ENCODE measurements at regions not wholly inside any gene's neighbourhood (a gene's known extent, or its start where the extent isn't known, plus 50 kb on each side); places are given as distances from the start of the nearest gene placed in this dataset.

DNA sequence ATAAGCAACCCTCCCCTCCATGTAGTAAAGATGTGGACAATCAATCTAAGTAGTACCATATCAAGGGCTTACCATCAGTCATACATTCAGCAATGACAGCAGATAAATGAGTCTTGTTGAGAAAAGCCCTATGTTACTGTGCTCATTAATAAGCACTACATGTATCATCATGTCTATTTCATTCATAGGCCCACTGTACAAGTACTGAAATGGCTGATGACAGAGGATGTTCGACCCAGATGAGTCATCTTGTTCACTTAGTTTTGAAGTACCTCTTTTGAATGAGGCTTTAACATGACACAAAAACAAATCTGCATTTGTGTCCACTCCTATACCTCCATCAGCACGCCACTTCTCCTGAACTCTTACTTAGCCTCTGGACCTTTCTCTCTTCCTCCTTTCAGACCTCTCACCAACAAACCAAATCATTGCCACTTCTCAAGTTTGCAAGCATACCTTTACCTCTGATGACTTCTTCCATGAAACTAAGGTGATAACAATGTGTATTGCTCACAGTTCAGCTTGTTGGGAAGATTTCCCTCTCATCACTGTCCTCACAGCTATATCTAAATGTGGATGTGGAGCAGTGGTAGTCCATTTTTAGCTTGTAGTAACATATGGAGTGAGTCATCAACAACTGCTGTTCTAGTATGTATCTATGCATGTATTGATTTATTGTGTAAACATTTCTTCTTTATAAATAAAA lies 921.0 kb upstream of the SLC39A10 start:
- TF ChIP-seq, protein P1, sequence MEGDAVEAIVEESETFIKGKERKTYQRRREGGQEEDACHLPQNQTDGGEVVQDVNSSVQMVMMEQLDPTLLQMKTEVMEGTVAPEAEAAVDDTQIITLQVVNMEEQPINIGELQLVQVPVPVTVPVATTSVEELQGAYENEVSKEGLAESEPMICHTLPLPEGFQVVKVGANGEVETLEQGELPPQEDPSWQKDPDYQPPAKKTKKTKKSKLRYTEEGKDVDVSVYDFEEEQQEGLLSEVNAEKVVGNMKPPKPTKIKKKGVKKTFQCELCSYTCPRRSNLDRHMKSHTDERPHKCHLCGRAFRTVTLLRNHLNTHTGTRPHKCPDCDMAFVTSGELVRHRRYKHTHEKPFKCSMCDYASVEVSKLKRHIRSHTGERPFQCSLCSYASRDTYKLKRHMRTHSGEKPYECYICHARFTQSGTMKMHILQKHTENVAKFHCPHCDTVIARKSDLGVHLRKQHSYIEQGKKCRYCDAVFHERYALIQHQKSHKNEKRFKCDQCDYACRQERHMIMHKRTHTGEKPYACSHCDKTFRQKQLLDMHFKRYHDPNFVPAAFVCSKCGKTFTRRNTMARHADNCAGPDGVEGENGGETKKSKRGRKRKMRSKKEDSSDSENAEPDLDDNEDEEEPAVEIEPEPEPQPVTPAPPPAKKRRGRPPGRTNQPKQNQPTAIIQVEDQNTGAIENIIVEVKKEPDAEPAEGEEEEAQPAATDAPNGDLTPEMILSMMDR (conservative IDR thresholded peaks at IDR 0.05; ENCODE audit: low read depth, low read length): no peak
- TF ChIP-seq EZH2 (IDR thresholded peaks at IDR 0.05; ENCODE audit: borderline replicate concordance, low read depth, low read length, poor library complexity, severe bottlenecking): no peak
